ENCODE measurements at regions not wholly inside any gene's neighbourhood (a gene's known extent, or its start where the extent isn't known, plus 50 kb on each side); places are given as distances from the start of the nearest gene placed in this dataset.

GRCh38 chr16:7044331-7044730, 288.3 kb upstream of the RBFOX1 start (continued):
- TF ChIP-seq ZBTB10 (tag by site-specific recombination; IDR thresholded peaks at IDR 0.05) = no peak
- TF ChIP-seq ZNF548 (tag by site-specific recombination; IDR thresholded peaks at IDR 0.05) = no peak
- TF ChIP-seq ZBTB6 (tag by site-specific recombination; IDR thresholded peaks at IDR 0.05) = no peak
- TF ChIP-seq ZNF560 (tag by site-specific recombination; IDR thresholded peaks at IDR 0.05; ENCODE audit: borderline replicate concordance) = no peak
- no peak for TF ChIP-seq ZNF362 (tag by site-specific recombination; IDR thresholded peaks at IDR 0.05)

GRCh38 chr16:7038475-7038874, 294.2 kb upstream of the RBFOX1 start:
- Histone ChIP-seq H3K4me1 (ENCODE audit: control insufficient read depth, insufficient read depth, low read length) (no peaks in the 10 kb centered on the region), H3K9me3 (ENCODE audit: control insufficient read depth, insufficient read depth, low read depth, low read length) (no peaks in the 10 kb centered on the region), H3K36me3 (ENCODE audit: control insufficient read depth in 2 of 2, insufficient read depth in 1 of 2, low read length in 2 of 2) (no peaks in the 10 kb centered on the region), H3K27ac (ENCODE audit: extremely low read depth, low read depth, low read length) (no peak overlapping the region), H3K4me3 (ENCODE audit: low read depth, low read length) (no peak overlapping the region)
- CTCF ChIA-PET = no interaction called here
- no peak for TF ChIP-seq ZNF2 (tag by site-specific recombination; IDR thresholded peaks at IDR 0.05)
- no peak for TF ChIP-seq KLF1 (tag by site-specific recombination; IDR thresholded peaks at IDR 0.05)
- TF ChIP-seq ZNF660 (tag by site-specific recombination; IDR thresholded peaks at IDR 0.05) = no peak
- TF ChIP-seq ZNF214 (tag by site-specific recombination; IDR thresholded peaks at IDR 0.05; ENCODE audit: borderline replicate concordance) = no peak
- POLR2A ChIA-PET = no interaction called here

- CTCF ChIA-PET = interaction anchor here (0.6 kb wide), 1 partner anchor 229 kb away, joined by 3 read pairs; no protein-coding TSS in a partner anchor
- Histone ChIP-seq H3K4me3 (ENCODE audit: low read depth, low read length) (no peak overlapping the region), H3K27ac (ENCODE audit: extremely low read depth, low read depth, low read length) (no peak overlapping the region), H3K9me3 (ENCODE audit: control insufficient read depth, insufficient read depth, low read depth, low read length) (no peaks in the 10 kb centered on the region), H3K36me3 (ENCODE audit: control insufficient read depth in 2 of 2, insufficient read depth in 1 of 2, low read length in 2 of 2) (no peaks in the 10 kb centered on the region), H3K4me1 (ENCODE audit: control insufficient read depth, insufficient read depth, low read length) (no peaks in the 10 kb centered on the region)
- POLR2A ChIA-PET = no interaction called here
- TF ChIP-seq ZBTB6 (tag by site-specific recombination; IDR thresholded peaks at IDR 0.05) (no peak), KLF17 (tag by site-specific recombination; IDR thresholded peaks at IDR 0.05) (no peak), ZNF16 (tag by site-specific recombination; IDR thresholded peaks at IDR 0.05; ENCODE audit: low read depth) (no peak), RBAK (tag by site-specific recombination; IDR thresholded peaks at IDR 0.05) (no peak), ZNF629 (tag by site-specific recombination; IDR thresholded peaks at IDR 0.05) (no peak), ZBTB20 (tag by site-specific recombination; IDR thresholded peaks at IDR 0.05) (no peak), KLF10 (tag by site-specific recombination; IDR thresholded peaks at IDR 0.05) (no peak), FEZF1 (tag by site-specific recombination; IDR thresholded peaks at IDR 0.05) (no peak), ZNF776 (tag by site-specific recombination; IDR thresholded peaks at IDR 0.05; ENCODE audit: borderline replicate concordance) (no peak), SALL2 (tag by site-specific recombination; IDR thresholded peaks at IDR 0.05; ENCODE audit: borderline replicate concordance) (no peak), PRDM10 (tag by site-specific recombination; IDR thresholded peaks at IDR 0.05) (no peak), ZNF37A (tag by site-specific recombination; IDR thresholded peaks at IDR 0.05) (no peak), ZNF704 (tag by site-specific recombination; IDR thresholded peaks at IDR 0.05) (no peak), ZNF624 (tag by site-specific recombination; IDR thresholded peaks at IDR 0.05) (no peak)
Measured at GRCh38 chr16:7037495-7037894, 295.1 kb upstream of the RBFOX1 start.

Data from HEK293 (cell line).